Neural crest cell (in vitro differentiated cells): ENCODE measurements at regions not wholly inside any gene's neighbourhood (a gene's known extent, or its start where the extent isn't known, plus 50 kb on each side); places are given as distances from the start of the nearest gene placed in this dataset.
A peak's percentile ranks its signal among the peaks of the same experiment; 100 is the strongest.

Experiments used
- DNase-seq: peaks from one replicate; pipeline ENCODE4 v3.0.0; 2021; ENCODE audit warnings: low read depth, mixed read lengths, low spot score
- H3K27ac Mint-ChIP-seq: one replicate; pipeline ENCODE4 v1.8.0; 2021; ENCODE audit warnings: mild to moderate bottlenecking, mixed read lengths; ENCODE audit not compliant: unreplicated experiment
- H3K27me3 Mint-ChIP-seq: 2 replicates; pipeline ENCODE4 v1.8.0; 2021; ENCODE audit warnings: low read depth, mild to moderate bottlenecking, mixed read lengths
- H3K36me3 Mint-ChIP-seq: 2 replicates; pipeline ENCODE4 v1.8.0; 2021; ENCODE audit warnings: low read depth, mild to moderate bottlenecking, mixed read lengths
- H3K4me1 Mint-ChIP-seq: 2 replicates; pipeline ENCODE4 v1.8.0; 2021; ENCODE audit warnings: mixed read lengths
- H3K4me3 Mint-ChIP-seq: one replicate; pipeline ENCODE4 v1.8.0; 2021; ENCODE audit warnings: mild to moderate bottlenecking, mixed read lengths
- H3K9me3 Mint-ChIP-seq: 2 replicates; pipeline ENCODE4 v1.8.0; 2021; ENCODE audit warnings: mixed read lengths
- CTCF ChIP-seq: fragments of 200-600 bp; sonication (generic); conservative IDR thresholded peaks from 2 replicates; pipeline ENCODE4 v1.5.0; 2021; ENCODE audit warnings: antibody characterized with exemption, mild to moderate bottlenecking

- DNase-seq, result no peak
Measured at GRCh38 chr12:13676880-13677279, 304.5 kb downstream of the GRIN2B start.

GRCh38 chr12:13670285-13670866, 311.0 kb downstream of the GRIN2B start:
- Mint-ChIP-seq H3K9me3 (no peaks in the 10 kb centered on the region), H3K27me3 (peaks cover 2% of the 10 kb centered on the region), H3K27ac (no peak overlapping the region), H3K36me3 (no peaks in the 10 kb centered on the region), H3K4me3 (no peak overlapping the region), H3K4me1 (no peaks in the 10 kb centered on the region)
- DNase-seq, result no peak
- no peak for TF ChIP-seq CTCF

More at GRCh38 chr12:13676880-13677279, 304.5 kb downstream of the GRIN2B start:
- no peak overlapping the region for H3K27ac Mint-ChIP-seq
- no peak overlapping the region for H3K4me3 Mint-ChIP-seq
- H3K27me3 Mint-ChIP-seq, result peaks cover 4% of the 10 kb centered on the region
- no peak for TF ChIP-seq CTCF
- H3K9me3 Mint-ChIP-seq, result peaks cover 4% of the 10 kb centered on the region
- no peaks in the 10 kb centered on the region for H3K36me3 Mint-ChIP-seq
- H3K4me1 Mint-ChIP-seq, result no peaks in the 10 kb centered on the region

GRCh38 chr12:13668880-13669279, 312.5 kb downstream of the GRIN2B start:
- H3K4me1 Mint-ChIP-seq, result no peaks in the 10 kb centered on the region
- TF ChIP-seq CTCF, result no peak

GRCh38 chr12:13666806-13667205, 314.6 kb downstream of the GRIN2B start:
- peaks cover 2% of the 10 kb centered on the region for H3K27me3 Mint-ChIP-seq
- no peak for DNase-seq
- H3K4me3 Mint-ChIP-seq, result no peak overlapping the region
- no peak overlapping the region for H3K27ac Mint-ChIP-seq
- H3K36me3 Mint-ChIP-seq, result no peaks in the 10 kb centered on the region
- no peaks in the 10 kb centered on the region for H3K9me3 Mint-ChIP-seq
- TF ChIP-seq CTCF, result peak; percentile 61
- H3K4me1 Mint-ChIP-seq, result no peaks in the 10 kb centered on the region

More at GRCh38 chr12:13668880-13669279, 312.5 kb downstream of the GRIN2B start:
- Mint-ChIP-seq H3K27me3 (peaks cover 2% of the 10 kb centered on the region), H3K36me3 (no peaks in the 10 kb centered on the region), H3K4me3 (no peak overlapping the region), H3K9me3 (no peaks in the 10 kb centered on the region), H3K27ac (no peak overlapping the region)
- no peak for DNase-seq

- TF ChIP-seq CTCF, result peak; percentile 92
- Mint-ChIP-seq H3K9me3 (no peaks in the 10 kb centered on the region), H3K36me3 (no peaks in the 10 kb centered on the region), H3K4me1 (peaks cover 6% of the 10 kb centered on the region), H3K27ac (no peak overlapping the region), H3K4me3 (no peak overlapping the region), H3K27me3 (peaks cover 3% of the 10 kb centered on the region)
- peak; percentile 47 for DNase-seq
Measured at GRCh38 chr12:13661005-13661887, 320.2 kb downstream of the GRIN2B start.
